Osteoblast (primary cell): ENCODE measurements at regions not wholly inside any gene's neighbourhood (a gene's known extent, or its start where the extent isn't known, plus 50 kb on each side); places are given as distances from the start of the nearest gene placed in this dataset.

Experiments
- DNase-seq: peaks from one replicate; pipeline ENCODE4 v3.0.0; 2011; ENCODE audit warnings: low spot score, mixed read lengths; ENCODE audit not compliant: insufficient read length; ENCODE audit errors: missing footprints
- H2AFZ ChIP-seq: 2 replicates; pipeline ENCODE4 v1.6.0; 2011; ENCODE audit warnings: mild to moderate bottlenecking, low read length
- H3K27ac ChIP-seq: 2 replicates; pipeline ENCODE4 v1.5.1; 2011; ENCODE audit warnings: mild to moderate bottlenecking, low read depth, low read length, moderate library complexity
- H3K27me3 ChIP-seq: 2 replicates; pipeline ENCODE4 v1.6.0; 2012; ENCODE audit warnings: mild to moderate bottlenecking, control low read depth, inconsistent platforms, low read length, moderate library complexity; ENCODE audit not compliant: insufficient read depth
- H3K36me3 ChIP-seq: 2 replicates; pipeline ENCODE4 v1.5.1; 2011; ENCODE audit warnings: mild to moderate bottlenecking, low read length, control low read depth, moderate library complexity; ENCODE audit not compliant: insufficient read depth
- H3K4me1 ChIP-seq: 2 replicates; pipeline ENCODE4 v1.5.1; 2011; ENCODE audit warnings: mild to moderate bottlenecking, low read length, control low read depth, moderate library complexity; ENCODE audit not compliant: insufficient read depth
- H3K4me2 ChIP-seq: 2 replicates; pipeline ENCODE4 v1.6.0; 2011; ENCODE audit warnings: mild to moderate bottlenecking, low read length; ENCODE audit not compliant: insufficient read depth
- H3K4me3 ChIP-seq: fragments of 200-600 bp; sonication (generic); 3 replicates; pipeline ENCODE4 v1.5.1; 2012; ENCODE audit warnings: mild to moderate bottlenecking, low read length, inconsistent platforms; ENCODE audit not compliant: insufficient read depth
- H3K79me2 ChIP-seq: 2 replicates; pipeline ENCODE4 v1.6.0; 2012; ENCODE audit warnings: mild to moderate bottlenecking, low read length, control low read depth, inconsistent platforms; ENCODE audit not compliant: insufficient read depth
- H3K9me3 ChIP-seq: 2 replicates; pipeline ENCODE4 v1.5.1; 2011; ENCODE audit warnings: low read depth, low read length, control low read depth
- H4K20me1 ChIP-seq: 2 replicates; pipeline ENCODE4 v1.6.0; 2012; ENCODE audit warnings: mild to moderate bottlenecking, low read length, control low read depth; ENCODE audit not compliant: insufficient read depth
- TF ChIP-seq, protein P1 (sequence below): IDR thresholded peaks from 2 replicates; pipeline ENCODE4 v1.5.1; 2011; ENCODE audit warnings: mild to moderate bottlenecking, low read depth, low read length, moderate library complexity; ENCODE audit errors: extremely low read depth

DNA sequence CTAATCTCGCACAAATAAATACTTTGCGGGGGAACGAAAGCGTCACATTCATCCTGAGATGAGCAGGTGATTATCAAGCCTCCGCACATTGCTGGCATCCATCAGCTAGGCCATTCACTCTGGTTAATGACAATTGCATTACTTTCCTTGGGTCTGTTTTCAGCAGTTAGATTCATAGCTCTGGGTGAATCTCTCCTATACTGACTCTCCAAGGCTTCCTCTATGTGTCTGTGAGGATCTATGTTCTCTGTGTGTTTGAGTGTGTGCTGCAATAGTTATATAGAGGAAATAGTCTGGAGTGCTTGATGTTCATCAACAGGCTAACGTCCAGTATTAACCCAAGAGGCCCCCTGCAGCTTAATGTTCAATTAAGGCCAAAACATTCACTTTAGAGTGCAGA, 133.0 kb upstream of the CTTNBP2NL start:
- no peak overlapping the region for H2AFZ ChIP-seq
- no peak overlapping the region for H3K4me2 ChIP-seq
- H3K79me2 ChIP-seq, result no peaks in the 10 kb centered on the region
- H3K36me3 ChIP-seq, result no peaks in the 10 kb centered on the region
- H3K4me3 ChIP-seq, result no peak overlapping the region
- no peak for DNase-seq
- no peaks in the 10 kb centered on the region for H4K20me1 ChIP-seq
- TF ChIP-seq, protein P1, sequence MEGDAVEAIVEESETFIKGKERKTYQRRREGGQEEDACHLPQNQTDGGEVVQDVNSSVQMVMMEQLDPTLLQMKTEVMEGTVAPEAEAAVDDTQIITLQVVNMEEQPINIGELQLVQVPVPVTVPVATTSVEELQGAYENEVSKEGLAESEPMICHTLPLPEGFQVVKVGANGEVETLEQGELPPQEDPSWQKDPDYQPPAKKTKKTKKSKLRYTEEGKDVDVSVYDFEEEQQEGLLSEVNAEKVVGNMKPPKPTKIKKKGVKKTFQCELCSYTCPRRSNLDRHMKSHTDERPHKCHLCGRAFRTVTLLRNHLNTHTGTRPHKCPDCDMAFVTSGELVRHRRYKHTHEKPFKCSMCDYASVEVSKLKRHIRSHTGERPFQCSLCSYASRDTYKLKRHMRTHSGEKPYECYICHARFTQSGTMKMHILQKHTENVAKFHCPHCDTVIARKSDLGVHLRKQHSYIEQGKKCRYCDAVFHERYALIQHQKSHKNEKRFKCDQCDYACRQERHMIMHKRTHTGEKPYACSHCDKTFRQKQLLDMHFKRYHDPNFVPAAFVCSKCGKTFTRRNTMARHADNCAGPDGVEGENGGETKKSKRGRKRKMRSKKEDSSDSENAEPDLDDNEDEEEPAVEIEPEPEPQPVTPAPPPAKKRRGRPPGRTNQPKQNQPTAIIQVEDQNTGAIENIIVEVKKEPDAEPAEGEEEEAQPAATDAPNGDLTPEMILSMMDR, result no peak
- no peaks in the 10 kb centered on the region for H3K9me3 ChIP-seq
- no peaks in the 10 kb centered on the region for H3K27me3 ChIP-seq
- peaks cover 13% of the 10 kb centered on the region for H3K4me1 ChIP-seq
- no peak overlapping the region for H3K27ac ChIP-seq

DNA sequence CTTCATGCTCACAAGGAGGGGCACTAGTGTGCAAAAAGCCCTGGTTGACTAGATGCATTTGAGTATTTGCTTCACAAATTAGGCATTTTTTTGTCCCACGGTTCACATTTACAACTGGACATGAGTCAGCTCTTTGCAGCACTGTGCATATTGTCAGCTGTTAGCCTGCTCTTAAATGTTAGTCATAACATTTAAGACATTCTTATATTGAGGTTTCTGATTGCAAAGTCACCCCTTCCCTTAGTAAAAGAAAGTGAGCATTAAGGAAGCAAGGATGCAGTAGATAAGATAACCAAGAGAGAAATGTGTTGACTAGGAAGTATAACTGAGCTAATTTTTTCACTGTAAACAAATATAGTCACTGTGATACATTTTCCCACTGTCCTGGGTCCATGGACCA, 132.6 kb upstream of the CTTNBP2NL start:
- H3K9me3 ChIP-seq, result no peaks in the 10 kb centered on the region
- no peak overlapping the region for H3K27ac ChIP-seq
- no peaks in the 10 kb centered on the region for H3K36me3 ChIP-seq
- H2AFZ ChIP-seq, result no peak overlapping the region
- H4K20me1 ChIP-seq, result no peaks in the 10 kb centered on the region
- H3K27me3 ChIP-seq, result no peaks in the 10 kb centered on the region
- TF ChIP-seq, protein P1, result no peak
- peak; percentile 83 for DNase-seq
- no peak overlapping the region for H3K4me3 ChIP-seq
- peaks cover 13% of the 10 kb centered on the region for H3K4me1 ChIP-seq
- H3K79me2 ChIP-seq, result no peaks in the 10 kb centered on the region
- peak overlapping the region; percentile 3 for H3K4me2 ChIP-seq

DNA sequence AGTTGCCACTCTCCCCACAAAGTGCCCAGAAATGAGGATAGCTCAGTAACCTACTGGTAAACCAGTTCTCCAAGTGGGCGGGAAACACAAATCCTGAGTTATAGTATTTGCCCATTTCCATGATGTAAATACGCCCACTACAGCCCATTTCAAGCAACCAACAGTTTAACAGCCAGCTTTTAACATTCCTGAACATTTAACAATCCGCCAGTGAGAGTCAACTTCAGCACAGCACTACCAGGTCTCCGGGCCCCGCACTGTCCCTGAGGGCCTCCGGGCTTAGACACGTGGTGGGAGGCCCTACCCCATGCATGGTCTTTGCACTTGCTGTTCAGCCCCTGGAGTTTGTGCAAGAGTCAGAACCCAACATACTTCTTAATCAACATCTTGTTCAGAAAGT, 132.0 kb upstream of the CTTNBP2NL start:
- no peak overlapping the region for H3K27ac ChIP-seq
- no peak overlapping the region for H3K4me3 ChIP-seq
- no peaks in the 10 kb centered on the region for H3K36me3 ChIP-seq
- H3K79me2 ChIP-seq, result no peaks in the 10 kb centered on the region
- no peak overlapping the region for H2AFZ ChIP-seq
- TF ChIP-seq, protein P1, result no peak
- H4K20me1 ChIP-seq, result no peaks in the 10 kb centered on the region
- H3K27me3 ChIP-seq, result no peaks in the 10 kb centered on the region
- no peaks in the 10 kb centered on the region for H3K9me3 ChIP-seq
- DNase-seq, result no peak
- H3K4me1 ChIP-seq, result peaks cover 13% of the 10 kb centered on the region
- H3K4me2 ChIP-seq, result peak overlapping the region; percentile 3

DNA sequence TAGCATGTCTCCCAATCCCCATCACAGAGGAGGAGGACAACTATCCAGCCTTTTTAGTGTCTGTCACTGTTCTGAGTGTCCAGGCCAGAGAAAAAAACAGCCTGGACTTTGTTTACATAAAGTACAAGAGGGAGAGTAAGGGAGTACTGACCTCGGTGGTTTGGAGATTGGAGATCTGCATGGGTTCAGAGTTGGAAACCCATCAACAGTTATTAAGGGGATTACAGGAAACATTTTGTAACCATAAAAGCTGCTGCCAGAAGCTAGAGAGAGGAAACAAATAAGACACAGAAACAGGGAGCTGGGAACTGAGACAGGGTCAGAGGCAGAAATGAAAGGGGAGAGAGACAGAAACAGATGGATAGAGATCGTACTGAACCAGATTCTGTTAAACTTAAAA, 131.5 kb upstream of the CTTNBP2NL start:
- H2AFZ ChIP-seq, result no peak overlapping the region
- no peak overlapping the region for H3K4me3 ChIP-seq
- no peak overlapping the region for H3K4me2 ChIP-seq
- peaks cover 13% of the 10 kb centered on the region for H3K4me1 ChIP-seq
- TF ChIP-seq, protein P1, result no peak
- H4K20me1 ChIP-seq, result no peaks in the 10 kb centered on the region
- H3K9me3 ChIP-seq, result no peaks in the 10 kb centered on the region
- no peak overlapping the region for H3K27ac ChIP-seq
- H3K36me3 ChIP-seq, result no peaks in the 10 kb centered on the region
- H3K27me3 ChIP-seq, result no peaks in the 10 kb centered on the region
- H3K79me2 ChIP-seq, result no peaks in the 10 kb centered on the region
- DNase-seq, result no peak
